GM23338 (cell line): ENCODE measurements at regions not wholly inside any gene's neighbourhood (a gene's known extent, or its start where the extent isn't known, plus 50 kb on each side); places are given as distances from the start of the nearest gene placed in this dataset.

ENCODE experiments used
- EZH2 ChIP-seq: fragments of 200-600 bp; sonication (generic); IDR thresholded peaks from one replicate; pipeline ENCODE4 v1.8.0; 2017; ENCODE audit warnings: antibody characterized with exemption, mild to moderate bottlenecking, low read depth; ENCODE audit not compliant: unreplicated experiment
- POLR2AphosphoS5 ChIP-seq: IDR thresholded peaks from 2 replicates; pipeline ENCODE4 v1.6.1; 2016; ENCODE audit warnings: antibody characterized with exemption, low read depth
- ZNF114 ChIP-seq: fragments of 250-450 bp; sonication (Bioruptor Pico); IDR thresholded peaks from 2 replicates; pipeline ENCODE4 v1.5.0; 2020; ENCODE audit warnings: mild to moderate bottlenecking, moderate library complexity
- TF ChIP-seq, protein P1 (sequence below), 2 experiments: fragments of 200-600 bp in 1 of 2; sonication (generic) in 1 of 2; conservative IDR thresholded peaks; 2 replicates each; pipeline versions ENCODE4 v1.5.1 to v1.6.1; 2016 to 2017; ENCODE audit warnings: antibody characterized with exemption in 2 of 2, low read depth in 2 of 2, mild to moderate bottlenecking in 2 of 2, moderate library complexity in 1 of 2
- TF ChIP-seq, protein P2 (sequence below): IDR thresholded peaks from one replicate; pipeline ENCODE4 v1.6.1; 2018; ENCODE audit warnings: antibody characterized with exemption; ENCODE audit not compliant: unreplicated experiment

DNA sequence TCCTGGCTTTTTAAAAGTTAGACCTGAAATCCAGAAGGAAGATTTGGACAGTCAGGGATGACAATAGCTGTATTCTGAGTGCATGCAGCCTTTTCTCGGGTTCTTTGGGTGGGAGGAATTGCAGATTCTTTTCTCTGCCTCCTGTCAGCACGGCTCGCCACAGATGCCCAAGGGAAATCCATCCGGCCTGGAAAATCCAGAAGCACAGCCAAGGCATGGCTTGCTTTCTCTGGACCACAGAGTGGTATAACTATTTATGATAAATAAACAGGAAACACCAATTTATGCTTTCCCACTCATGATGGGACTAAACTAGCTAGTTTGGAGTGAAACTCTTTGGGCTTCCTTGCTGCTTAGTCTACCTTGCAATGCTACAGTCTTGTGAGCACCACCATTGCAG, 59.1 kb downstream of the C9orf152 start:
- TF ChIP-seq ZNF114 (no peak), EZH2 (no peak), POLR2AphosphoS5 (no peak)
- TF ChIP-seq, protein P1, sequence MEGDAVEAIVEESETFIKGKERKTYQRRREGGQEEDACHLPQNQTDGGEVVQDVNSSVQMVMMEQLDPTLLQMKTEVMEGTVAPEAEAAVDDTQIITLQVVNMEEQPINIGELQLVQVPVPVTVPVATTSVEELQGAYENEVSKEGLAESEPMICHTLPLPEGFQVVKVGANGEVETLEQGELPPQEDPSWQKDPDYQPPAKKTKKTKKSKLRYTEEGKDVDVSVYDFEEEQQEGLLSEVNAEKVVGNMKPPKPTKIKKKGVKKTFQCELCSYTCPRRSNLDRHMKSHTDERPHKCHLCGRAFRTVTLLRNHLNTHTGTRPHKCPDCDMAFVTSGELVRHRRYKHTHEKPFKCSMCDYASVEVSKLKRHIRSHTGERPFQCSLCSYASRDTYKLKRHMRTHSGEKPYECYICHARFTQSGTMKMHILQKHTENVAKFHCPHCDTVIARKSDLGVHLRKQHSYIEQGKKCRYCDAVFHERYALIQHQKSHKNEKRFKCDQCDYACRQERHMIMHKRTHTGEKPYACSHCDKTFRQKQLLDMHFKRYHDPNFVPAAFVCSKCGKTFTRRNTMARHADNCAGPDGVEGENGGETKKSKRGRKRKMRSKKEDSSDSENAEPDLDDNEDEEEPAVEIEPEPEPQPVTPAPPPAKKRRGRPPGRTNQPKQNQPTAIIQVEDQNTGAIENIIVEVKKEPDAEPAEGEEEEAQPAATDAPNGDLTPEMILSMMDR (conservative IDR thresholded peaks at IDR 0.05; ENCODE audit: low read depth in 2 of 2): no peak
- TF ChIP-seq, protein P2, sequence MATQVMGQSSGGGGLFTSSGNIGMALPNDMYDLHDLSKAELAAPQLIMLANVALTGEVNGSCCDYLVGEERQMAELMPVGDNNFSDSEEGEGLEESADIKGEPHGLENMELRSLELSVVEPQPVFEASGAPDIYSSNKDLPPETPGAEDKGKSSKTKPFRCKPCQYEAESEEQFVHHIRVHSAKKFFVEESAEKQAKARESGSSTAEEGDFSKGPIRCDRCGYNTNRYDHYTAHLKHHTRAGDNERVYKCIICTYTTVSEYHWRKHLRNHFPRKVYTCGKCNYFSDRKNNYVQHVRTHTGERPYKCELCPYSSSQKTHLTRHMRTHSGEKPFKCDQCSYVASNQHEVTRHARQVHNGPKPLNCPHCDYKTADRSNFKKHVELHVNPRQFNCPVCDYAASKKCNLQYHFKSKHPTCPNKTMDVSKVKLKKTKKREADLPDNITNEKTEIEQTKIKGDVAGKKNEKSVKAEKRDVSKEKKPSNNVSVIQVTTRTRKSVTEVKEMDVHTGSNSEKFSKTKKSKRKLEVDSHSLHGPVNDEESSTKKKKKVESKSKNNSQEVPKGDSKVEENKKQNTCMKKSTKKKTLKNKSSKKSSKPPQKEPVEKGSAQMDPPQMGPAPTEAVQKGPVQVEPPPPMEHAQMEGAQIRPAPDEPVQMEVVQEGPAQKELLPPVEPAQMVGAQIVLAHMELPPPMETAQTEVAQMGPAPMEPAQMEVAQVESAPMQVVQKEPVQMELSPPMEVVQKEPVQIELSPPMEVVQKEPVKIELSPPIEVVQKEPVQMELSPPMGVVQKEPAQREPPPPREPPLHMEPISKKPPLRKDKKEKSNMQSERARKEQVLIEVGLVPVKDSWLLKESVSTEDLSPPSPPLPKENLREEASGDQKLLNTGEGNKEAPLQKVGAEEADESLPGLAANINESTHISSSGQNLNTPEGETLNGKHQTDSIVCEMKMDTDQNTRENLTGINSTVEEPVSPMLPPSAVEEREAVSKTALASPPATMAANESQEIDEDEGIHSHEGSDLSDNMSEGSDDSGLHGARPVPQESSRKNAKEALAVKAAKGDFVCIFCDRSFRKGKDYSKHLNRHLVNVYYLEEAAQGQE: no peak
